CD4-positive, alpha-beta memory T cell (primary cell): ENCODE measurements at regions not wholly inside any gene's neighbourhood (a gene's known extent, or its start where the extent isn't known, plus 50 kb on each side); places are given as distances from the start of the nearest gene placed in this dataset.

Source experiments
- CTCF ChIA-PET: fragments of 350-600 bp; sonication (Branson Sonifier 250); formaldehyde crosslinking; loops from one replicate; lab custom pipeline; 2021; ENCODE audit warnings: inconsistent platforms; ENCODE audit not compliant: partially characterized antibody; lab: Charles Lee
- POLR2A ChIA-PET: fragments of 350-600 bp; sonication (Branson Sonifier 250); formaldehyde crosslinking; loops from one replicate; lab custom pipeline; 2021; ENCODE audit not compliant: partially characterized antibody; lab: Charles Lee
- DNase-seq, 5 donors: peaks; one replicate each; pipeline versions ENCODE4 v3.0.0 to v3.0.0-alpha.2; 2020 to 2022; ENCODE audit warnings: mixed read lengths in 1 of 5
- H3K27ac ChIP-seq: one replicate; pipeline ENCODE4 v1.7.0; 2013; ENCODE audit warnings: low read depth, low read length
- H3K27me3 ChIP-seq: 2 replicates; pipeline ENCODE4 v1.7.0; 2013; ENCODE audit warnings: mild to moderate bottlenecking, low read length, moderate library complexity; ENCODE audit not compliant: insufficient read depth
- H3K36me3 ChIP-seq: 2 replicates; pipeline ENCODE4 v1.7.0; 2013; ENCODE audit warnings: mild to moderate bottlenecking, low read length, moderate library complexity; ENCODE audit not compliant: insufficient read depth
- H3K4me1 ChIP-seq: 2 replicates; pipeline ENCODE4 v1.7.0; 2013; ENCODE audit warnings: mild to moderate bottlenecking, low read length, moderate library complexity; ENCODE audit not compliant: insufficient read depth
- H3K4me3 ChIP-seq, 2 donors: one replicate each; pipeline ENCODE4 v1.7.0; 2013; ENCODE audit warnings: low read length in 2 of 2, mild to moderate bottlenecking in 1 of 2
- H3K9me3 ChIP-seq, 2 donors: one replicate each; pipeline ENCODE4 v1.7.0; 2013; ENCODE audit warnings: low read length in 2 of 2, control low read depth in 1 of 2; ENCODE audit not compliant: control insufficient read depth in 1 of 2
- H3K27ac Mint-ChIP-seq, 7 donors: one replicate each; pipeline ENCODE4 v1.8.0; 2020 to 2021; ENCODE audit warnings: mixed read lengths in 7 of 7, mild to moderate bottlenecking in 6 of 7, inconsistent platforms in 3 of 7, moderate library complexity in 3 of 7
- H3K27me3 Mint-ChIP-seq, 2 donors: one replicate each; pipeline ENCODE4 v1.8.0; 2020 to 2021; ENCODE audit warnings: mixed read lengths in 2 of 2
- H3K36me3 Mint-ChIP-seq, 2 donors: one replicate each; pipeline ENCODE4 v1.8.0; 2020 to 2021; ENCODE audit warnings: mixed read lengths in 2 of 2, inconsistent platforms in 1 of 2, mild to moderate bottlenecking in 1 of 2
- H3K4me1 Mint-ChIP-seq, 4 donors: one replicate each; pipeline ENCODE4 v1.8.0; 2020 to 2021; ENCODE audit warnings: mixed read lengths in 4 of 4, mild to moderate bottlenecking in 1 of 4
- H3K4me3 Mint-ChIP-seq, 8 donors: one replicate each; pipeline ENCODE4 v1.8.0; 2020 to 2021; ENCODE audit warnings: mixed read lengths in 8 of 8, mild to moderate bottlenecking in 7 of 8, moderate library complexity in 6 of 8, inconsistent platforms in 3 of 8
- H3K9me3 Mint-ChIP-seq, 8 donors: one replicate each; pipeline ENCODE4 v1.8.0; 2020 to 2021; ENCODE audit warnings: mixed read lengths in 8 of 8, mild to moderate bottlenecking in 5 of 8, inconsistent platforms in 3 of 8, moderate library complexity in 1 of 8
- intact Hi-C: fragments of 100-400 bp; cut with micrococcal nuclease; formaldehyde crosslinking; loops from one replicate; pipeline ENCODE4 v1.15.1; 2023

GRCh38 chr14:42459171-42459685, 852.6 kb downstream of the LRFN5 start:
- H3K4me3 ChIP-seq, result no peak overlapping the region
- H3K9me3 ChIP-seq, result no peaks in the 10 kb centered on the region
- H3K36me3 Mint-ChIP-seq, result no peaks in the 10 kb centered on the region
- CTCF ChIA-PET, result no interaction called here
- H3K4me1 Mint-ChIP-seq, result no peaks in the 10 kb centered on the region
- no peaks in the 10 kb centered on the region for H3K36me3 ChIP-seq
- no peak overlapping the region for H3K4me3 Mint-ChIP-seq
- peaks cover 0 to 10% (median 4%) of the 10 kb centered on the region in 8 donors for H3K9me3 Mint-ChIP-seq
- no peak for DNase-seq
- intact Hi-C loops, result no loop called here
- H3K27me3 Mint-ChIP-seq, result no peaks in the 10 kb centered on the region
- H3K27ac Mint-ChIP-seq, result no peak overlapping the region
- H3K27ac ChIP-seq, result no peak overlapping the region
- no peaks in the 10 kb centered on the region for H3K27me3 ChIP-seq
- POLR2A ChIA-PET, result no interaction called here
- H3K4me1 ChIP-seq, result no peaks in the 10 kb centered on the region

- no peak for DNase-seq
- H3K4me1 ChIP-seq, result no peaks in the 10 kb centered on the region
- H3K27ac ChIP-seq, result no peak overlapping the region
- Mint-ChIP-seq H3K4me1 (no peaks in the 10 kb centered on the region), H3K27ac (no peak overlapping the region), H3K4me3 (no peak overlapping the region), H3K36me3 (no peaks in the 10 kb centered on the region), H3K27me3 (no peaks in the 10 kb centered on the region), H3K9me3 (peaks cover 0 to 6% (median 2%) of the 10 kb centered on the region in 8 donors)
- ChIA-PET CTCF (no interaction called here), POLR2A (no interaction called here)
- H3K4me3 ChIP-seq, result no peak overlapping the region
- H3K36me3 ChIP-seq, result no peaks in the 10 kb centered on the region
- H3K9me3 ChIP-seq, result no peaks in the 10 kb centered on the region
- H3K27me3 ChIP-seq, result no peaks in the 10 kb centered on the region
- intact Hi-C loops, result no loop called here
These were observed 834.9 kb downstream of the LRFN5 start for GRCh38 chr14:42441615-42442014.

- Mint-ChIP-seq H3K27me3 (no peaks in the 10 kb centered on the region), H3K4me3 (no peak overlapping the region), H3K9me3 (peaks cover 2 to 13% (median 6%) of the 10 kb centered on the region in 8 donors), H3K36me3 (no peaks in the 10 kb centered on the region), H3K4me1 (no peaks in the 10 kb centered on the region), H3K27ac (no peak overlapping the region)
- no peak overlapping the region for H3K27ac ChIP-seq
- H3K27me3 ChIP-seq, result no peaks in the 10 kb centered on the region
- DNase-seq, result no peak
- ChIA-PET POLR2A (no interaction called here), CTCF (no interaction called here)
- no peak overlapping the region for H3K4me3 ChIP-seq
- H3K4me1 ChIP-seq, result no peaks in the 10 kb centered on the region
- H3K36me3 ChIP-seq, result no peaks in the 10 kb centered on the region
- intact Hi-C loops, result no loop called here
- no peaks in the 10 kb centered on the region for H3K9me3 ChIP-seq
These were observed 831.1 kb downstream of the LRFN5 start for GRCh38 chr14:42437809-42438208.

- intact Hi-C loops, result no loop called here
- CTCF ChIA-PET, result no interaction called here
- no peaks in the 10 kb centered on the region for H3K27me3 Mint-ChIP-seq
- no peaks in the 10 kb centered on the region for H3K4me1 ChIP-seq
- no peaks in the 10 kb centered on the region for H3K4me1 Mint-ChIP-seq
- no peaks in the 10 kb centered on the region for H3K27me3 ChIP-seq
- no peak overlapping the region for H3K4me3 ChIP-seq
- H3K9me3 Mint-ChIP-seq, result peaks cover 0 to 11% (median 6%) of the 10 kb centered on the region in 8 donors
- POLR2A ChIA-PET, result no interaction called here
- no peaks in the 10 kb centered on the region for H3K36me3 ChIP-seq
- H3K4me3 Mint-ChIP-seq, result no peak overlapping the region
- no peak overlapping the region for H3K27ac Mint-ChIP-seq
- no peaks in the 10 kb centered on the region for H3K36me3 Mint-ChIP-seq
- no peak for DNase-seq
- H3K9me3 ChIP-seq, result no peaks in the 10 kb centered on the region
- no peak overlapping the region for H3K27ac ChIP-seq
These were observed 822.7 kb downstream of the LRFN5 start for GRCh38 chr14:42429401-42429800.

- no peak overlapping the region for H3K27ac Mint-ChIP-seq
- intact Hi-C loops, result no loop called here
- no peak overlapping the region for H3K27ac ChIP-seq
- no peaks in the 10 kb centered on the region for H3K36me3 Mint-ChIP-seq
- H3K27me3 ChIP-seq, result no peaks in the 10 kb centered on the region
- H3K4me1 Mint-ChIP-seq, result no peaks in the 10 kb centered on the region
- H3K36me3 ChIP-seq, result no peaks in the 10 kb centered on the region
- H3K27me3 Mint-ChIP-seq, result no peaks in the 10 kb centered on the region
- H3K9me3 ChIP-seq, result no peaks in the 10 kb centered on the region
- H3K4me3 Mint-ChIP-seq, result no peak overlapping the region
- H3K9me3 Mint-ChIP-seq, result peaks cover 0 to 11% (median 5%) of the 10 kb centered on the region in 8 donors
- H3K4me3 ChIP-seq, result no peak overlapping the region
- ChIA-PET CTCF (no interaction called here), POLR2A (no interaction called here)
- no peaks in the 10 kb centered on the region for H3K4me1 ChIP-seq
- DNase-seq, result no peak
These were observed 822.3 kb downstream of the LRFN5 start for GRCh38 chr14:42428996-42429395.

- H3K36me3 Mint-ChIP-seq, result no peaks in the 10 kb centered on the region
- intact Hi-C loops, result no loop called here
- peaks cover 0 to 7% (median 0%) of the 10 kb centered on the region in 8 donors for H3K9me3 Mint-ChIP-seq
- Histone ChIP-seq H3K9me3 (no peaks in the 10 kb centered on the region), H3K27me3 (no peaks in the 10 kb centered on the region), H3K36me3 (no peaks in the 10 kb centered on the region), H3K4me3 (no peak overlapping the region), H3K27ac (no peak overlapping the region), H3K4me1 (no peaks in the 10 kb centered on the region)
- H3K4me3 Mint-ChIP-seq, result no peak overlapping the region
- no peaks in the 10 kb centered on the region for H3K27me3 Mint-ChIP-seq
- H3K27ac Mint-ChIP-seq, result no peak overlapping the region
- DNase-seq, result no peak
- no peaks in the 10 kb centered on the region for H3K4me1 Mint-ChIP-seq
- ChIA-PET POLR2A (no interaction called here), CTCF (no interaction called here)
These were observed 817.8 kb downstream of the LRFN5 start for GRCh38 chr14:42424501-42424900.

- Mint-ChIP-seq H3K4me1 (no peaks in the 10 kb centered on the region), H3K36me3 (no peaks in the 10 kb centered on the region), H3K27me3 (no peaks in the 10 kb centered on the region), H3K9me3 (peaks cover 0 to 7% (median 0%) of the 10 kb centered on the region in 8 donors), H3K27ac (no peak overlapping the region), H3K4me3 (no peak overlapping the region)
- H3K27ac ChIP-seq, result no peak overlapping the region
- H3K4me3 ChIP-seq, result no peak overlapping the region
- no peak for DNase-seq
- POLR2A ChIA-PET, result no interaction called here
- CTCF ChIA-PET, result no interaction called here
- H3K9me3 ChIP-seq, result no peaks in the 10 kb centered on the region
- intact Hi-C loops, result no loop called here
- H3K4me1 ChIP-seq, result no peaks in the 10 kb centered on the region
- no peaks in the 10 kb centered on the region for H3K36me3 ChIP-seq
- no peaks in the 10 kb centered on the region for H3K27me3 ChIP-seq
These were observed 814.9 kb downstream of the LRFN5 start for GRCh38 chr14:42421377-42422078.
